B cell (primary cell): ENCODE measurements at regions not wholly inside any gene's neighbourhood (a gene's known extent, or its start where the extent isn't known, plus 50 kb on each side); places are given as distances from the start of the nearest gene placed in this dataset.

Experiments used
- ATAC-seq: fragments of 200-7000 bp; cut with Tn5 transposase; one replicate; pipeline ENCODE4 v1.10.0; 2021; ENCODE audit warnings: low read depth, mild to moderate bottlenecking, moderate number of reproducible peaks, moderate library complexity
- CTCF ChIA-PET: fragments of 350-600 bp; sonication (Branson Sonifier 250); formaldehyde crosslinking; loops from one replicate; lab custom pipeline; 2021; ENCODE audit warnings: antibody characterized with exemption, inconsistent platforms; lab: Charles Lee
- POLR2A ChIA-PET: fragments of 350-600 bp; sonication (Branson Sonifier 250); formaldehyde crosslinking; loops from one replicate; lab custom pipeline; 2021; ENCODE audit warnings: antibody characterized with exemption; lab: Charles Lee
- DNase-seq: peaks from one replicate; pipeline ENCODE4 v3.0.0; 2013
- H2AFZ ChIP-seq: 2 replicates; pipeline ENCODE4 v1.6.1; 2012; ENCODE audit warnings: mild to moderate bottlenecking, low read depth, low read length; ENCODE audit not compliant: insufficient read depth, poor library complexity, severe bottlenecking
- H3K27ac ChIP-seq, 2 donors: 1 replicate in 1 of 2; 2 replicates in 1 of 2; pipeline ENCODE4 v1.5.1; 2012 to 2013; ENCODE audit warnings: low read length in 2 of 2, mild to moderate bottlenecking in 2 of 2, moderate library complexity in 1 of 2
- H3K27me3 ChIP-seq, 4 experiments: fragments of 200-600 bp in 1 of 4; sonication (generic) in 1 of 4; replicated peaks in 1 of 4; 1 replicate in 2 of 4; 2 replicates in 2 of 4; pipeline versions ENCODE4 v1.6.1 to v1.7.0; 2013 to 2016; ENCODE audit warnings: low read length in 3 of 4, mild to moderate bottlenecking in 2 of 4, mixed read lengths in 1 of 4, moderate library complexity in 1 of 4; ENCODE audit not compliant: insufficient read depth in 4 of 4, control insufficient read depth in 3 of 4; ENCODE audit errors: control extremely low read depth in 1 of 4
- H3K36me3 ChIP-seq, 2 experiments: replicated peaks in 1 of 2; 1 replicate in 1 of 2; 2 replicates in 1 of 2; pipeline versions ENCODE4 v1.6.1 to v1.7.1; 2013; ENCODE audit warnings: low read length in 1 of 2; ENCODE audit not compliant: insufficient read depth in 2 of 2, control insufficient read depth in 1 of 2; ENCODE audit errors: control extremely low read depth in 1 of 2, extremely low read depth in 1 of 2
- H3K4me1 ChIP-seq, 2 donors: fragments of 200-600 bp in 1 of 2; sonication (generic) in 1 of 2; 1 replicate in 1 of 2; 2 replicates in 1 of 2; pipeline versions ENCODE4 v1.5.1 to v1.6.1; 2013 to 2017; ENCODE audit warnings: low read length in 2 of 2; ENCODE audit not compliant: control insufficient read depth in 2 of 2, insufficient read depth in 2 of 2
- H3K4me2 ChIP-seq: replicated peaks from 2 replicates; pipeline ENCODE3; 2012; ENCODE audit warnings: mild to moderate bottlenecking, low read depth, low read length; ENCODE audit not compliant: poor library complexity, severe bottlenecking
- H3K4me3 ChIP-seq, 5 experiments: fragments of 200-600 bp in 1 of 5; sonication (generic) in 1 of 5; 1 replicate in 3 of 5; 2 replicates in 2 of 5; pipeline versions ENCODE4 v1.5.1 to v1.7.0; 2011 to 2016; ENCODE audit warnings: low read length in 4 of 5, mild to moderate bottlenecking in 4 of 5, low read depth in 2 of 5, control low read depth in 1 of 5, moderate library complexity in 1 of 5; ENCODE audit not compliant: insufficient read depth in 1 of 5; ENCODE audit errors: control extremely low read depth in 1 of 5, extremely low read depth in 1 of 5
- H3K79me2 ChIP-seq: fragments of 200-600 bp; sonication (generic); one replicate; pipeline ENCODE4 v1.6.0; 2016; ENCODE audit warnings: low read length; ENCODE audit not compliant: control insufficient read depth, insufficient read depth
- H3K9ac ChIP-seq: fragments of 200-600 bp; sonication (generic); 2 replicates; pipeline ENCODE4 v1.6.1; 2017; ENCODE audit warnings: mild to moderate bottlenecking, low read length, moderate library complexity
- H3K9me3 ChIP-seq, 3 donors: one replicate each; pipeline versions ENCODE4 v1.6.1 to v1.7.1; 2013; ENCODE audit warnings: low read length in 2 of 3; ENCODE audit not compliant: control insufficient read depth in 2 of 3, insufficient read depth in 1 of 3; ENCODE audit errors: control extremely low read depth in 1 of 3
- H4K20me1 ChIP-seq: 2 replicates; pipeline ENCODE4 v1.6.0; 2012; ENCODE audit warnings: mild to moderate bottlenecking, low read length; ENCODE audit not compliant: insufficient read depth, control insufficient read depth, poor library complexity, severe bottlenecking
- H3K27ac Mint-ChIP-seq: one replicate; pipeline ENCODE4 v1.8.0; 2021; ENCODE audit warnings: mixed read lengths
- H3K27me3 Mint-ChIP-seq: one replicate; pipeline ENCODE4 v1.8.0; 2021; ENCODE audit warnings: mixed read lengths
- H3K4me1 Mint-ChIP-seq: one replicate; pipeline ENCODE4 v1.8.0; 2021; ENCODE audit warnings: mixed read lengths
- H3K4me3 Mint-ChIP-seq: one replicate; pipeline ENCODE4 v1.8.0; 2021; ENCODE audit warnings: mixed read lengths
- H3K9me3 Mint-ChIP-seq: one replicate; pipeline ENCODE4 v1.8.0; 2022; ENCODE audit warnings: mixed read lengths; ENCODE audit not compliant: insufficient read depth
- CTCF ChIP-seq: fragments of 200-600 bp; IDR thresholded peaks from one replicate; pipeline ENCODE4 v1.8.0; 2022; ENCODE audit warnings: antibody characterized with exemption, mild to moderate bottlenecking
- EZH2 ChIP-seq: IDR thresholded peaks from 2 replicates; pipeline ENCODE4 v1.6.1; 2012; ENCODE audit warnings: borderline replicate concordance, low read depth, mild to moderate bottlenecking, moderate library complexity, low read length; ENCODE audit not compliant: insufficient read depth, poor library complexity, severe bottlenecking
- WGBS: methylation state at CpG from one replicate; pipeline ENCODE4 v1.1.5; 2013; ENCODE audit warnings: missing lambda C conversion rate; ENCODE audit not compliant: insufficient coverage; 5-methylcytosine and 5-hydroxymethylcytosine counted together
- intact Hi-C: fragments of 100-400 bp; cut with micrococcal nuclease; formaldehyde crosslinking; loops from one replicate; pipeline ENCODE4 v1.10.0; 2022

GRCh38 chr2:38427936-38428335, 50.9 kb upstream of the ATL2 start:
- Histone ChIP-seq H4K20me1 (no peaks in the 10 kb centered on the region), H3K4me3 (no peak overlapping the region), H3K9me3 (no peaks in the 10 kb centered on the region), H3K27ac (no peak overlapping the region), H3K4me2 (no peak overlapping the region), H3K27me3 (no peaks in the 10 kb centered on the region), H3K4me1 (no peaks in the 10 kb centered on the region), H3K36me3 (no peaks in the 10 kb centered on the region), H2AFZ (no peak overlapping the region), H3K79me2 (no peaks in the 10 kb centered on the region), H3K9ac (no peak overlapping the region)
- no peaks in the 10 kb centered on the region for H3K9me3 Mint-ChIP-seq
- POLR2A ChIA-PET: no interaction called here
- CTCF ChIA-PET: interaction anchor here (0.7 kb wide), 1 partner anchor 80 kb away, joined by 3 read pairs; no protein-coding TSS in a partner anchor
- H3K4me3 Mint-ChIP-seq: no peak overlapping the region
- intact Hi-C loops: no loop called here
- H3K4me1 Mint-ChIP-seq: no peaks in the 10 kb centered on the region
- H3K27me3 Mint-ChIP-seq: peaks cover 11% of the 10 kb centered on the region
- TF ChIP-seq EZH2 (no peak), CTCF (no peak)
- ATAC-seq (no peak), DNase-seq (no peak)
- no peak overlapping the region for H3K27ac Mint-ChIP-seq
- WGBS: 87% methylated on average over 6 of the region's 6 CpGs

- POLR2A ChIA-PET: no interaction called here
- H4K20me1 ChIP-seq: no peaks in the 10 kb centered on the region
- intact Hi-C loops: no loop called here
Measured at GRCh38 chr2:38427054-38427453, 50.0 kb upstream of the ATL2 start.

More at GRCh38 chr2:38427054-38427453, 50.0 kb upstream of the ATL2 start:
- Histone ChIP-seq H3K4me1 (no peaks in the 10 kb centered on the region), H3K27me3 (no peaks in the 10 kb centered on the region), H3K27ac (no peak overlapping the region), H3K79me2 (no peaks in the 10 kb centered on the region), H3K4me3 (no peak overlapping the region), H3K9ac (no peak overlapping the region), H2AFZ (no peak overlapping the region), H3K4me2 (no peak overlapping the region), H3K36me3 (no peaks in the 10 kb centered on the region), H3K9me3 (no peaks in the 10 kb centered on the region)
- CTCF ChIA-PET: no interaction called here
- Mint-ChIP-seq H3K27ac (no peak overlapping the region), H3K27me3 (peaks cover 12% of the 10 kb centered on the region), H3K9me3 (no peaks in the 10 kb centered on the region), H3K4me3 (no peak overlapping the region), H3K4me1 (no peaks in the 10 kb centered on the region)
- 96% methylated on average over 4 of the region's 5 CpGs for WGBS
- no peak for ATAC-seq
- DNase-seq: no peak
- no peak for TF ChIP-seq EZH2
- TF ChIP-seq CTCF: no peak
